ENCODE measurements at regions not wholly inside any gene's neighbourhood (a gene's known extent, or its start where the extent isn't known, plus 50 kb on each side); places are given as distances from the start of the nearest gene placed in this dataset.

DNA sequence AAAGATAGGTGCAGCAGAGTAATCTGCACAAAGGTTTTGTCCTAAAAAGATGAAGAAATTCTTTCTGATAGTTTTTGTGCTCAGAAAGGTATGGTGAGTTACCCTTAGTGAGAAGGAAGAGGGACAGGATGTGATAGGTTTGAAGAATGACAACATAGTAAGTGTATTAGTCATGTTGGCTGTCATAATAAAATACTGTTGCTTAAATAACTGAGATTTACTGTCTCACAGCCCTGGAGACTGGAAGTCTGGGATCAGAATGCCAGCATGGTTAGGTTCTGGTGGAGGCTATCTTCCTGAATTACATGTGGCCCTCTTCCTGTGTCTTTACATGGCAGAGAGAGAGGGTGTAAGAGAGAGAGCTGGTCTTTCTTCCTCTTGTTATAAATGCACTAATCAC lies 965.2 kb downstream of the TTLL7 start:
- TF ChIP-seq, protein P1, sequence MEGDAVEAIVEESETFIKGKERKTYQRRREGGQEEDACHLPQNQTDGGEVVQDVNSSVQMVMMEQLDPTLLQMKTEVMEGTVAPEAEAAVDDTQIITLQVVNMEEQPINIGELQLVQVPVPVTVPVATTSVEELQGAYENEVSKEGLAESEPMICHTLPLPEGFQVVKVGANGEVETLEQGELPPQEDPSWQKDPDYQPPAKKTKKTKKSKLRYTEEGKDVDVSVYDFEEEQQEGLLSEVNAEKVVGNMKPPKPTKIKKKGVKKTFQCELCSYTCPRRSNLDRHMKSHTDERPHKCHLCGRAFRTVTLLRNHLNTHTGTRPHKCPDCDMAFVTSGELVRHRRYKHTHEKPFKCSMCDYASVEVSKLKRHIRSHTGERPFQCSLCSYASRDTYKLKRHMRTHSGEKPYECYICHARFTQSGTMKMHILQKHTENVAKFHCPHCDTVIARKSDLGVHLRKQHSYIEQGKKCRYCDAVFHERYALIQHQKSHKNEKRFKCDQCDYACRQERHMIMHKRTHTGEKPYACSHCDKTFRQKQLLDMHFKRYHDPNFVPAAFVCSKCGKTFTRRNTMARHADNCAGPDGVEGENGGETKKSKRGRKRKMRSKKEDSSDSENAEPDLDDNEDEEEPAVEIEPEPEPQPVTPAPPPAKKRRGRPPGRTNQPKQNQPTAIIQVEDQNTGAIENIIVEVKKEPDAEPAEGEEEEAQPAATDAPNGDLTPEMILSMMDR (IDR thresholded peaks at IDR 0.05) = no peak
- no peak for TF ChIP-seq EZH2 (IDR thresholded peaks at IDR 0.05)
